ENCODE measurements at regions not wholly inside any gene's neighbourhood (a gene's known extent, or its start where the extent isn't known, plus 50 kb on each side); places are given as distances from the start of the nearest gene placed in this dataset.

GRCh38 chr5:92003806-92004205 lies 620.7 kb upstream of the ARRDC3 start:
- no peak for TF ChIP-seq SMC3 (conservative IDR thresholded peaks at IDR 0.05; ENCODE audit: poor library complexity)
- TF ChIP-seq, protein P1, sequence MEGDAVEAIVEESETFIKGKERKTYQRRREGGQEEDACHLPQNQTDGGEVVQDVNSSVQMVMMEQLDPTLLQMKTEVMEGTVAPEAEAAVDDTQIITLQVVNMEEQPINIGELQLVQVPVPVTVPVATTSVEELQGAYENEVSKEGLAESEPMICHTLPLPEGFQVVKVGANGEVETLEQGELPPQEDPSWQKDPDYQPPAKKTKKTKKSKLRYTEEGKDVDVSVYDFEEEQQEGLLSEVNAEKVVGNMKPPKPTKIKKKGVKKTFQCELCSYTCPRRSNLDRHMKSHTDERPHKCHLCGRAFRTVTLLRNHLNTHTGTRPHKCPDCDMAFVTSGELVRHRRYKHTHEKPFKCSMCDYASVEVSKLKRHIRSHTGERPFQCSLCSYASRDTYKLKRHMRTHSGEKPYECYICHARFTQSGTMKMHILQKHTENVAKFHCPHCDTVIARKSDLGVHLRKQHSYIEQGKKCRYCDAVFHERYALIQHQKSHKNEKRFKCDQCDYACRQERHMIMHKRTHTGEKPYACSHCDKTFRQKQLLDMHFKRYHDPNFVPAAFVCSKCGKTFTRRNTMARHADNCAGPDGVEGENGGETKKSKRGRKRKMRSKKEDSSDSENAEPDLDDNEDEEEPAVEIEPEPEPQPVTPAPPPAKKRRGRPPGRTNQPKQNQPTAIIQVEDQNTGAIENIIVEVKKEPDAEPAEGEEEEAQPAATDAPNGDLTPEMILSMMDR (IDR thresholded peaks at IDR 0.05; ENCODE audit: poor library complexity, severe bottlenecking): no peak
